MCF 10A (cell line): ENCODE measurements at regions not wholly inside any gene's neighbourhood (a gene's known extent, or its start where the extent isn't known, plus 50 kb on each side); places are given as distances from the start of the nearest gene placed in this dataset.

Experiments used
- BruUV-seq: library from RNA; stranded (reverse); fragments of 400-500 nt; replicated peaks from 2 replicates; lab custom pipeline; 2021; lab: Mats Ljungman, UMichigan
- CTCF ChIA-PET: fragments of 300-600 bp; sonication (Branson Sonifier 250); formaldehyde crosslinking; extraction: SDS; loops from one replicate; lab custom pipeline; 2021; ENCODE audit warnings: antibody characterized with exemption, inconsistent platforms; lab: Yijun Ruan, JAX
- POLR2A ChIA-PET: fragments of 300-600, 350-650 bp; sonication (Branson Sonifier 250); formaldehyde crosslinking; extraction: SDS; loops from one replicate; lab custom pipeline; 2020; ENCODE audit warnings: antibody characterized with exemption, inconsistent platforms; lab: Yijun Ruan, JAX
- DNase-seq: peaks from one replicate; pipeline ENCODE4 v3.0.0-alpha.2; 2018; ENCODE audit not compliant: unreplicated experiment
- H3K27ac Mint-ChIP-seq: one replicate; pipeline ENCODE4 v1.8.0; 2022; ENCODE audit warnings: mild to moderate bottlenecking, low read depth, mixed read lengths; ENCODE audit not compliant: unreplicated experiment
- H3K27me3 Mint-ChIP-seq: one replicate; pipeline ENCODE4 v1.8.0; 2022; ENCODE audit warnings: mixed read lengths; ENCODE audit not compliant: insufficient read depth, unreplicated experiment
- H3K36me3 Mint-ChIP-seq: one replicate; pipeline ENCODE4 v1.8.0; 2022; ENCODE audit warnings: mild to moderate bottlenecking, moderate library complexity, mixed read lengths; ENCODE audit not compliant: insufficient read depth, unreplicated experiment
- H3K4me1 Mint-ChIP-seq: one replicate; pipeline ENCODE4 v1.8.0; 2022; ENCODE audit warnings: mixed read lengths; ENCODE audit not compliant: insufficient read depth, unreplicated experiment
- H3K4me3 Mint-ChIP-seq: one replicate; pipeline ENCODE4 v1.8.0; 2022; ENCODE audit warnings: mild to moderate bottlenecking, moderate library complexity, mixed read lengths; ENCODE audit not compliant: unreplicated experiment
- H3K9me3 Mint-ChIP-seq: one replicate; pipeline ENCODE4 v1.8.0; 2022; ENCODE audit warnings: mixed read lengths; ENCODE audit not compliant: unreplicated experiment
- CTCF ChIP-seq: fragments of 200-600 bp; IDR thresholded peaks from one replicate; pipeline ENCODE4 v1.8.0; 2022; ENCODE audit warnings: antibody characterized with exemption, mild to moderate bottlenecking; ENCODE audit not compliant: unreplicated experiment
- intact Hi-C: fragments of 100-400 bp; cut with micrococcal nuclease; formaldehyde crosslinking; loops from 2 replicates; pipeline ENCODE4 v1.14.1; 2022

- ChIA-PET POLR2A (interaction anchor here (0.5 kb wide), 1 partner anchor 25 kb away, joined by 3 read pairs; no protein-coding TSS in a partner anchor), CTCF (interaction anchor here (0.6 to 0.9 kb wide), 3 partner anchors 9 to 152 kb away, joined by 3 to 5 read pairs (median 3); no protein-coding TSS in a partner anchor)
- H3K4me3 Mint-ChIP-seq = no peak overlapping the region
- no peak for TF ChIP-seq CTCF
- peaks cover 13% of the 10 kb centered on the region for H3K27me3 Mint-ChIP-seq
- BruUV-seq = no TSS peak
- intact Hi-C loops = no loop called here
- no peak for DNase-seq
- no peaks in the 10 kb centered on the region for H3K36me3 Mint-ChIP-seq
- H3K9me3 Mint-ChIP-seq = peaks cover 7% of the 10 kb centered on the region
- H3K4me1 Mint-ChIP-seq = no peaks in the 10 kb centered on the region
- no peak overlapping the region for H3K27ac Mint-ChIP-seq
Observed at GRCh38 chrX:10945498-10945897, 165.6 kb upstream of the HCCS start.

- POLR2A ChIA-PET = no interaction called here
- H3K4me1 Mint-ChIP-seq = no peaks in the 10 kb centered on the region
- no peak overlapping the region for H3K27ac Mint-ChIP-seq
- CTCF ChIA-PET = no interaction called here
- H3K36me3 Mint-ChIP-seq = no peaks in the 10 kb centered on the region
- H3K4me3 Mint-ChIP-seq = no peak overlapping the region
- peaks cover 6% of the 10 kb centered on the region for H3K9me3 Mint-ChIP-seq
- BruUV-seq = no TSS peak
- peaks cover 19% of the 10 kb centered on the region for H3K27me3 Mint-ChIP-seq
- DNase-seq = no peak
- TF ChIP-seq CTCF = no peak
- intact Hi-C loops = no loop called here
Observed at GRCh38 chrX:10949541-10949940, 161.6 kb upstream of the HCCS start.

- no peak overlapping the region for H3K4me3 Mint-ChIP-seq
- CTCF ChIA-PET = no interaction called here
- POLR2A ChIA-PET = no interaction called here
- DNase-seq = no peak
- H3K36me3 Mint-ChIP-seq = no peaks in the 10 kb centered on the region
- no peak for TF ChIP-seq CTCF
- BruUV-seq = no TSS peak
- no peaks in the 10 kb centered on the region for H3K4me1 Mint-ChIP-seq
- intact Hi-C loops = no loop called here
- H3K27ac Mint-ChIP-seq = no peak overlapping the region
- peaks cover 19% of the 10 kb centered on the region for H3K27me3 Mint-ChIP-seq
- peaks cover 23% of the 10 kb centered on the region for H3K9me3 Mint-ChIP-seq
Observed at GRCh38 chrX:10952619-10953018, 158.5 kb upstream of the HCCS start.

- ChIA-PET CTCF (no interaction called here), POLR2A (no interaction called here)
- TF ChIP-seq CTCF = no peak
- no TSS peak for BruUV-seq
- DNase-seq = no peak
- H3K4me3 Mint-ChIP-seq = no peak overlapping the region
- no peak overlapping the region for H3K27ac Mint-ChIP-seq
- H3K9me3 Mint-ChIP-seq = peaks cover 14% of the 10 kb centered on the region
- no peaks in the 10 kb centered on the region for H3K27me3 Mint-ChIP-seq
- no peaks in the 10 kb centered on the region for H3K4me1 Mint-ChIP-seq
- intact Hi-C loops = no loop called here
- H3K36me3 Mint-ChIP-seq = no peaks in the 10 kb centered on the region
Observed at GRCh38 chrX:10965174-10965798, 145.8 kb upstream of the HCCS start.
